Fibroblast of mammary gland (primary cell): ENCODE measurements at regions not wholly inside any gene's neighbourhood (a gene's known extent, or its start where the extent isn't known, plus 50 kb on each side); places are given as distances from the start of the nearest gene placed in this dataset.

ENCODE experiments used
- DNase-seq: peaks from one replicate; pipeline ENCODE4 v3.0.0-alpha.2; 2010; ENCODE audit warnings: low read depth
- H3K4me3 ChIP-seq: 2 replicates; pipeline ENCODE4 v1.5.1; 2011; ENCODE audit warnings: low read depth, mild to moderate bottlenecking, low read length, moderate library complexity; ENCODE audit not compliant: control insufficient read depth
- TF ChIP-seq, protein P1 (sequence below): conservative IDR thresholded peaks from 2 replicates; pipeline ENCODE4 v1.5.1; 2011; ENCODE audit warnings: low read depth, low read length, inconsistent platforms; ENCODE audit not compliant: control insufficient read depth, insufficient read depth

DNA sequence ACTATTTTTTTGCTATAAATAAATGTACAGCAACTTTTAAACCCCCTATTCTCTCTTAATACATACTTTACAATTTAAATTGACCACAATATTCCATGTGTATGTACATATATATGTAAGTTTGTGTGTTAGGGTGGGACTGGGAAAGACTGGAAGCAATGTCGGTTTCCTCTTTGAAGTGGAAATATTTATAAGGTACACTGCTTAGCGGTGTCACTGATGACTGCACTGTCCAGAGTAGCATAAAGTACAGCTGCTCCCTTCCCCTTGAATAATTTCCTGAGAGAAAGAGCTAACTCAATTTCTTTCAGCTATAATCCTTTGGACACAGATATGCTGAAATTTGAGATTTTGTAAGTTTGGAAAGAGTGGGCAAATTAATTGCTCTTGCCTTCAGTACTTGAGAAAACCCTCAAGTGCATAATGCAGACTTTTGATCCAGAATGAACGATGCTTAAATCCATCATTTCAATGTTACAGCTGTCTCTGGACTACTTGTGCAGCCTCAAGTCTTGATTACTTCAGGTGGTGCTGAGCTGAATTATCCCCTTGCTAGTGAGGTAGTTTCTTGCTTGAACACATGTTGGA is 267.0 kb upstream of the CFAP20DC start:
- DNase-seq, result no peak
- TF ChIP-seq, protein P1, sequence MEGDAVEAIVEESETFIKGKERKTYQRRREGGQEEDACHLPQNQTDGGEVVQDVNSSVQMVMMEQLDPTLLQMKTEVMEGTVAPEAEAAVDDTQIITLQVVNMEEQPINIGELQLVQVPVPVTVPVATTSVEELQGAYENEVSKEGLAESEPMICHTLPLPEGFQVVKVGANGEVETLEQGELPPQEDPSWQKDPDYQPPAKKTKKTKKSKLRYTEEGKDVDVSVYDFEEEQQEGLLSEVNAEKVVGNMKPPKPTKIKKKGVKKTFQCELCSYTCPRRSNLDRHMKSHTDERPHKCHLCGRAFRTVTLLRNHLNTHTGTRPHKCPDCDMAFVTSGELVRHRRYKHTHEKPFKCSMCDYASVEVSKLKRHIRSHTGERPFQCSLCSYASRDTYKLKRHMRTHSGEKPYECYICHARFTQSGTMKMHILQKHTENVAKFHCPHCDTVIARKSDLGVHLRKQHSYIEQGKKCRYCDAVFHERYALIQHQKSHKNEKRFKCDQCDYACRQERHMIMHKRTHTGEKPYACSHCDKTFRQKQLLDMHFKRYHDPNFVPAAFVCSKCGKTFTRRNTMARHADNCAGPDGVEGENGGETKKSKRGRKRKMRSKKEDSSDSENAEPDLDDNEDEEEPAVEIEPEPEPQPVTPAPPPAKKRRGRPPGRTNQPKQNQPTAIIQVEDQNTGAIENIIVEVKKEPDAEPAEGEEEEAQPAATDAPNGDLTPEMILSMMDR, result no peak
- no peak overlapping the region for H3K4me3 ChIP-seq

DNA sequence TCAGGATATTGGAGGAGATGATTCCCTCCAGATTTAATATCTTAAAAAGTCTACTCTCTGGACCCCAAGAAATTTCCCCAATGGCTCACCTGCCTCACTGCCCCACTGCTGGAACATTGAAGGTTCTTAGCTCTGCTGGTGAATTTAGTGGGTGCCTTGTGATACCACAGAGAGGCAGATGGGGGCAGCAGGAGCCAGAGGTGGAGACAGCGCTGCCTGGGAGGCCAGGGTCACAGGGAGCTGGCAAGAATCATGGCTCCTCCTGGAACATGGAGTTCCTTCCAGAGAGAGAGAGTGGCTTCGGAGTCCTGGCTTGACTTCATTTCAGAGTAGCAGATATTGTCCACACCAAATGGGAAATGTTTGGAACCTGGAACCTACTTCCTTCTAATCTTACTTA is 263.5 kb upstream of the CFAP20DC start:
- no peak overlapping the region for H3K4me3 ChIP-seq
- TF ChIP-seq, protein P1, result peak; percentile 71
- DNase-seq, result peak; percentile 62

DNA sequence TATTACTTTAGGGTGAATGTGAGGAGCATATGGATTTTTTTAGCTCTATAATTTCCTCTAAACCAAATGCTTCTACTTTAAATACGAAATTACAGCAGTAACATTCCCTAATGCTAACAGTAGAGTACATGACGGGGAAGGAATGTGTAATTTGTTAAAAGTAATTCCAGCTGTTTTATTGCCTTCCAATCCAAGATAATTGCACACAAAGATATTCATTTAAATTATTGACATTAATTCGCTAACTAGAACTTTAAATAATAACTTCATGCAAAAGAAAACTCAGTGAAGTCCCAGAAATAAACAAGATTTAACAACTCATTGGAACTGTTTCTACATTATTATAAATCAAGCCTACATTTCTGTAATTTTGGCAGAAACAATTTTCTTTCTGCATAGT is 261.4 kb upstream of the CFAP20DC start:
- DNase-seq, result no peak
- H3K4me3 ChIP-seq, result no peak overlapping the region
- TF ChIP-seq, protein P1, result no peak

DNA sequence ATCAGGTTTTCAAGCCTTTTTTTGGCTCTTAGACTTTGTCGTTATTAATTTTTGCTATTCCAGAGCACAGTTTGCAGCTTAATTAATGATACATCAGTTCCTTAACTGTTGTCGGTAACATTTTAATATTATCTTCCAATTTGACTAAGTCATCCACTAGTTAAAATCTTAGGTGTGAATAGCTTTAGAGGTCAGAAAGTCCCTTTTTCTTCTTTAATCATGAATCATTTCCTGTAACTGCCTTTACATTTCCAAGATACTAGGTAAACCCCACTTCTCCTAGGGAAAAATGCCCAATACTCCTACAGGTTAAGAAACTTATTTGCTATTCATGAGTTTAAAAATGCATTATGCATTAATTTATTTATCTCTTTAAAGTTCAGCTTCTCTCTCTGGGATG is 260.9 kb upstream of the CFAP20DC start:
- no peak overlapping the region for H3K4me3 ChIP-seq
- DNase-seq, result no peak
- TF ChIP-seq, protein P1, result no peak

DNA sequence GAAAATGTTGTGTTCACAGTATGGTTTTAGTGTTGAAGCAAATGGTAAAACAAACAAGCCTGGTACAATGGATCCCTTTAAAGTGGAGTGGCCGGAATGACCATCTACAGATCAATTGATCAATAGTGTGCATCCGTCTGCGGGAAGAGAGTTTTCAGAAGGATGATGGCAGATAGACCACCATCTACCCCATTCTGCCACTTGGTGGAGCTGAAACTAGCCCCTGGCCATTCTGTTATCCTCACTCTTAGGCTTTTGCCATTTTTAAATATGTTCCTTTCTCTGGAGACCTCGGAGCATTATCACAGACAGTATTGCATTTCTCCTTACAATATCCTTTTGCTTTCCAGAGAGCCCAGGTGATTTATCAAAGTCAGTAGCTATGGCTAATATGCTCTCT is 258.9 kb upstream of the CFAP20DC start:
- TF ChIP-seq, protein P1, result peak; percentile 25
- H3K4me3 ChIP-seq, result no peak overlapping the region
- no peak for DNase-seq

DNA sequence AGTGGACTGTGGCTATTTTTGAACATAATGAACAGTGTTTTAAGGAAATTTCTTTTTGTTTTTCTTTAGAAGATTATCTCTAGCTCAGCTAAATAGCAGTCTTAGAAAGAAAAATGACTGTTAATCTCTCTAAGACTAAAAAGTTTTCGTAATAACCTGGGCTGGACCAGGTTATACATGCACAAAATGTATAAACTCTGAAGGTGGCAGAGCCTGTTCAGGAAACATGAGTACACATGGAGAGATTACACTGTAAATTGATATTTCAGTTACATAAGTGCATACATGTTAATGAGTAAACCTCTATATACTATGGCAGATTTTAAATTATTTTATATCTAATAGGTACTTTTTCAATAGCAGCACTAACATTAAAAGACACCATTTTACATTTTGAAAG is 258.2 kb upstream of the CFAP20DC start:
- TF ChIP-seq, protein P1, result no peak
- H3K4me3 ChIP-seq, result no peak overlapping the region

DNA sequence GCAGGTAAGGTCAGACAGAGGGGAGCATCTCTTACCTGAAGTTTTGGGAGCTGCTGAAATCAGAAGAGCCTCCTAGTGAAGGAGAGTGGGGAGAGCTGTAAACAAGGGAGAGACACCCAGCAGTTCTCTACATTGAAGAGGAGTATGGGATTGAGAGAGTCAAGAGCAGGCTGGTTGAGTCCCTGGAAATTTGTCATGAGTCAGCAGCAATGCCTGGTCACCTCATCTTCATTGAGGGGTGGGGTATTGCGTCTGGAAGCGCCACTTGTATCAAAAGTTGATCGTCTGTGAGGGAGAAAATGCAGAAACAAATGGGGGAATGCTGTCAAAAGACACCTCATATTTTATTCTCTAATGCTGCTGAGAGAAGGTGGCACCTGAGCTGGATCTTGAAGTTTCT is 256.6 kb upstream of the CFAP20DC start:
- no peak for DNase-seq
- no peak overlapping the region for H3K4me3 ChIP-seq
- TF ChIP-seq, protein P1, result no peak

More for the DNA sequence above, 258.2 kb upstream of the CFAP20DC start:
- no peak for DNase-seq
